Fibroblast of lung (primary cell): ENCODE measurements at regions not wholly inside any gene's neighbourhood (a gene's known extent, or its start where the extent isn't known, plus 50 kb on each side); places are given as distances from the start of the nearest gene placed in this dataset.

Experiments
- DNase-seq, 2 donors: peaks; one replicate each; pipeline versions ENCODE4 v3.0.0 to v3.0.0-alpha.2; 2010; ENCODE audit warnings: low read depth in 2 of 2
- H2AFZ ChIP-seq: 2 replicates; pipeline ENCODE4 v1.5.1; 2012; ENCODE audit warnings: low read length, control low read depth, inconsistent platforms
- H3K27ac ChIP-seq: 2 replicates; pipeline ENCODE4 v1.5.1; 2011; ENCODE audit warnings: low read length, control low read depth; ENCODE audit not compliant: insufficient read depth
- H3K27me3 ChIP-seq: 2 replicates; pipeline ENCODE4 v1.5.1; 2011; ENCODE audit warnings: mild to moderate bottlenecking, low read length; ENCODE audit not compliant: control insufficient read depth, insufficient read depth
- H3K36me3 ChIP-seq: 2 replicates; pipeline ENCODE4 v1.5.1; 2011; ENCODE audit warnings: low read length; ENCODE audit not compliant: control insufficient read depth, insufficient read depth
- H3K4me1 ChIP-seq: 2 replicates; pipeline ENCODE4 v1.5.1; 2011; ENCODE audit warnings: low read length; ENCODE audit not compliant: control insufficient read depth, insufficient read depth; ENCODE audit errors: extremely low read depth
- H3K4me2 ChIP-seq: 2 replicates; pipeline ENCODE4 v1.5.1; 2011; ENCODE audit warnings: low read length, control low read depth; ENCODE audit not compliant: insufficient read depth; ENCODE audit errors: extremely low read depth
- H3K4me3 ChIP-seq, 4 experiments: fragments of 200-600 bp in 1 of 4; sonication (generic) in 1 of 4; replicated peaks in 1 of 4; 2 replicates each; pipeline ENCODE4 v1.5.1; 2011 to 2016; ENCODE audit warnings: low read length in 4 of 4, low read depth in 3 of 4, mild to moderate bottlenecking in 3 of 4, control low read depth in 2 of 4, inconsistent platforms in 1 of 4, mixed read lengths in 1 of 4; ENCODE audit not compliant: insufficient read depth in 1 of 4; ENCODE audit errors: control extremely low read depth in 1 of 4
- H3K79me2 ChIP-seq: 2 replicates; pipeline ENCODE4 v1.5.1; 2012; ENCODE audit warnings: mild to moderate bottlenecking, low read length, inconsistent platforms; ENCODE audit not compliant: control insufficient read depth, insufficient read depth
- H3K9ac ChIP-seq: 2 replicates; pipeline ENCODE4 v1.5.1; 2011; ENCODE audit warnings: mild to moderate bottlenecking, low read length, control low read depth; ENCODE audit not compliant: insufficient read depth
- H3K9me3 ChIP-seq: 2 replicates; pipeline ENCODE4 v1.5.1; 2012; ENCODE audit warnings: low read depth, low read length; ENCODE audit not compliant: control insufficient read depth, insufficient read depth
- H4K20me1 ChIP-seq: 2 replicates; pipeline ENCODE4 v1.5.1; 2011; ENCODE audit warnings: low read length; ENCODE audit not compliant: control insufficient read depth, insufficient read depth; ENCODE audit errors: extremely low read depth
- CTCF ChIP-seq, 2 donors: IDR thresholded peaks in 1 of 2; conservative IDR thresholded peaks in 1 of 2; 1 replicate in 1 of 2; 2 replicates in 1 of 2; pipeline ENCODE4 v1.5.1; 2011 to 2012; ENCODE audit warnings: low read length in 2 of 2, control low read depth in 1 of 2, inconsistent platforms in 1 of 2, low read depth in 1 of 2, mild to moderate bottlenecking in 1 of 2
- EZH2 ChIP-seq: IDR thresholded peaks from 2 replicates; pipeline ENCODE4 v1.5.1; 2012; ENCODE audit warnings: low read length, control low read depth, mild to moderate bottlenecking; ENCODE audit errors: missing control alignments

- Histone ChIP-seq H3K79me2 (no peaks in the 10 kb centered on the region), H2AFZ (no peak overlapping the region), H3K4me3 (no peak overlapping the region), H4K20me1 (no peaks in the 10 kb centered on the region), H3K9me3 (no peaks in the 10 kb centered on the region), H3K36me3 (no peaks in the 10 kb centered on the region), H3K27me3 (no peaks in the 10 kb centered on the region), H3K4me2 (no peak overlapping the region), H3K4me1 (peaks cover 11% of the 10 kb centered on the region), H3K27ac (no peak overlapping the region), H3K9ac (no peak overlapping the region)
- TF ChIP-seq EZH2 = no peak
- no peak for TF ChIP-seq CTCF (conservative IDR thresholded peaks at IDR 0.05 in 1 of 2, IDR thresholded peaks at IDR 0.05 in 1 of 2; ENCODE audit: low read depth in 1 of 2, low read length in 2 of 2)
- no peak for DNase-seq
These were observed 265.8 kb downstream of the SYK start for GRCh38 chr9:91067306-91067860.

GRCh38 chr9:91071184-91071990 lies 269.8 kb downstream of the SYK start:
- H3K4me3 ChIP-seq = no peak overlapping the region
- H2AFZ ChIP-seq = no peak overlapping the region
- peak overlapping the region; percentile 80 for H3K27ac ChIP-seq
- no peaks in the 10 kb centered on the region for H3K36me3 ChIP-seq
- peak overlapping the region; percentile 64 for H3K9ac ChIP-seq
- no peaks in the 10 kb centered on the region for H3K79me2 ChIP-seq
- DNase-seq = peak; percentile 90 to 94
- H3K4me2 ChIP-seq = no peak overlapping the region
- no peaks in the 10 kb centered on the region for H3K27me3 ChIP-seq
- no peaks in the 10 kb centered on the region for H4K20me1 ChIP-seq
- TF ChIP-seq EZH2 (no peak), CTCF (conservative IDR thresholded peaks at IDR 0.05 in 1 of 2, IDR thresholded peaks at IDR 0.05 in 1 of 2; ENCODE audit: low read depth in 1 of 2, low read length in 2 of 2) (no peak)
- H3K4me1 ChIP-seq = peaks cover 14% of the 10 kb centered on the region
- no peaks in the 10 kb centered on the region for H3K9me3 ChIP-seq

GRCh38 chr9:91073049-91073810 lies 271.6 kb downstream of the SYK start:
- Histone ChIP-seq H3K27ac (no peak overlapping the region), H2AFZ (no peak overlapping the region), H3K9ac (no peak overlapping the region), H3K79me2 (no peaks in the 10 kb centered on the region), H3K4me3 (no peak overlapping the region), H4K20me1 (no peaks in the 10 kb centered on the region), H3K4me2 (no peak overlapping the region), H3K9me3 (no peaks in the 10 kb centered on the region), H3K4me1 (peaks cover 14% of the 10 kb centered on the region), H3K27me3 (no peaks in the 10 kb centered on the region), H3K36me3 (no peaks in the 10 kb centered on the region)
- DNase-seq = peak in 1 of 2 donors; percentile 26
- TF ChIP-seq EZH2 (no peak), CTCF (conservative IDR thresholded peaks at IDR 0.05 in 1 of 2, IDR thresholded peaks at IDR 0.05 in 1 of 2; ENCODE audit: low read depth in 1 of 2, low read length in 2 of 2) (no peak)
